A673 (cell line): ENCODE measurements at regions not wholly inside any gene's neighbourhood (a gene's known extent, or its start where the extent isn't known, plus 50 kb on each side); places are given as distances from the start of the nearest gene placed in this dataset.
A peak's percentile ranks its signal among the peaks of the same experiment; 100 is the strongest.

Experiments
- BruUV-seq: library from RNA; stranded (reverse); fragments of 400-500 nt; replicated peaks from 2 replicates; lab custom pipeline; 2021; lab: Mats Ljungman, UMichigan
- CTCF ChIA-PET: fragments of 300-600 bp; sonication (Branson Sonifier 250); formaldehyde crosslinking; loops from one replicate; lab custom pipeline; 2022; ENCODE audit warnings: antibody characterized with exemption; lab: Charles Lee
- POLR2A ChIA-PET: fragments of 300-600 bp; sonication (Branson Sonifier 250); formaldehyde crosslinking; loops from one replicate; lab custom pipeline; 2022; ENCODE audit warnings: antibody characterized with exemption; ENCODE audit not compliant: low non-redundant PET; lab: Charles Lee
- DNase-seq: peaks from one replicate; pipeline ENCODE4 v3.0.0-alpha.2; 2015; ENCODE audit warnings: low spot score
- H3K27ac ChIP-seq: fragments of 200-600 bp; sonication (generic); 2 replicates; pipeline ENCODE4 v1.5.1; 2016; ENCODE audit warnings: mixed run types, low read depth, mild to moderate bottlenecking, mixed read lengths, antibody characterized with exemption, low read length; ENCODE audit not compliant: poor library complexity, severe bottlenecking
- H3K27me3 ChIP-seq: fragments of 200-600 bp; sonication (generic); replicated peaks from 2 replicates; pipeline ENCODE4 v1.6.1; 2017; ENCODE audit warnings: mixed run types, low read depth, mild to moderate bottlenecking, mixed read lengths, antibody characterized with exemption, low read length; ENCODE audit not compliant: insufficient read depth, poor library complexity
- H3K36me3 ChIP-seq: fragments of 200-600 bp; sonication (generic); 2 replicates; pipeline ENCODE4 v1.6.1; 2016; ENCODE audit warnings: mixed run types, mild to moderate bottlenecking, mixed read lengths, antibody characterized with exemption, low read length; ENCODE audit not compliant: insufficient read depth, poor library complexity, severe bottlenecking
- H3K4me1 ChIP-seq: fragments of 200-600 bp; sonication (generic); 2 replicates; pipeline ENCODE4 v1.6.1; 2017; ENCODE audit warnings: mixed run types, mild to moderate bottlenecking, mixed read lengths, antibody characterized with exemption, low read length; ENCODE audit not compliant: insufficient read depth, poor library complexity, severe bottlenecking
- H3K4me3 ChIP-seq: fragments of 200-600 bp; sonication (generic); 2 replicates; pipeline ENCODE4 v1.5.1; 2016; ENCODE audit warnings: low read depth, mixed run types, mild to moderate bottlenecking, mixed read lengths, low read length; ENCODE audit not compliant: poor library complexity, severe bottlenecking
- H3K9me3 ChIP-seq: fragments of 200-600 bp; sonication (generic); 2 replicates; pipeline ENCODE4 v1.6.1; 2016; ENCODE audit warnings: mixed run types, low read depth, mild to moderate bottlenecking, mixed read lengths, antibody characterized with exemption, low read length; ENCODE audit not compliant: poor library complexity, severe bottlenecking
- EZH2 ChIP-seq: fragments of 200-600 bp; sonication (generic); IDR thresholded peaks from 2 replicates; pipeline ENCODE4 v1.6.1; 2017; ENCODE audit warnings: borderline replicate concordance, low read depth, mild to moderate bottlenecking, mixed read lengths, antibody characterized with exemption, low read length; ENCODE audit not compliant: poor library complexity, severe bottlenecking
- intact Hi-C: fragments of 100-400 bp; cut with micrococcal nuclease; formaldehyde crosslinking; loops from one replicate; pipeline ENCODE4 v1.10.0; 2022; ENCODE audit not compliant: unreplicated experiment
- TF ChIP-seq, protein P1 (sequence below): fragments of 300-800, 200-600 bp; sonication (generic); conservative IDR thresholded peaks from 2 replicates; pipeline ENCODE4 v1.5.1; 2017; ENCODE audit warnings: low read depth, mild to moderate bottlenecking, antibody characterized with exemption, low read length, moderate library complexity, mixed read lengths

- Histone ChIP-seq H3K27me3 (no peaks in the 10 kb centered on the region), H3K27ac (no peak overlapping the region), H3K4me3 (no peak overlapping the region), H3K4me1 (no peaks in the 10 kb centered on the region), H3K36me3 (no peaks in the 10 kb centered on the region), H3K9me3 (no peaks in the 10 kb centered on the region)
- CTCF ChIA-PET: interaction anchor here (1.1 to 1.9 kb wide), 3 partner anchors 526 to 536 kb away, joined by 3 to 12 read pairs (median 8); no protein-coding TSS in a partner anchor
- intact Hi-C loops: loop anchor here (1.0 kb wide), 1 partner anchor 528 kb away; no protein-coding TSS in a partner anchor
- peak; percentile 78 for DNase-seq
- POLR2A ChIA-PET: no interaction called here
- TF ChIP-seq EZH2: no peak
- TF ChIP-seq, protein P1, sequence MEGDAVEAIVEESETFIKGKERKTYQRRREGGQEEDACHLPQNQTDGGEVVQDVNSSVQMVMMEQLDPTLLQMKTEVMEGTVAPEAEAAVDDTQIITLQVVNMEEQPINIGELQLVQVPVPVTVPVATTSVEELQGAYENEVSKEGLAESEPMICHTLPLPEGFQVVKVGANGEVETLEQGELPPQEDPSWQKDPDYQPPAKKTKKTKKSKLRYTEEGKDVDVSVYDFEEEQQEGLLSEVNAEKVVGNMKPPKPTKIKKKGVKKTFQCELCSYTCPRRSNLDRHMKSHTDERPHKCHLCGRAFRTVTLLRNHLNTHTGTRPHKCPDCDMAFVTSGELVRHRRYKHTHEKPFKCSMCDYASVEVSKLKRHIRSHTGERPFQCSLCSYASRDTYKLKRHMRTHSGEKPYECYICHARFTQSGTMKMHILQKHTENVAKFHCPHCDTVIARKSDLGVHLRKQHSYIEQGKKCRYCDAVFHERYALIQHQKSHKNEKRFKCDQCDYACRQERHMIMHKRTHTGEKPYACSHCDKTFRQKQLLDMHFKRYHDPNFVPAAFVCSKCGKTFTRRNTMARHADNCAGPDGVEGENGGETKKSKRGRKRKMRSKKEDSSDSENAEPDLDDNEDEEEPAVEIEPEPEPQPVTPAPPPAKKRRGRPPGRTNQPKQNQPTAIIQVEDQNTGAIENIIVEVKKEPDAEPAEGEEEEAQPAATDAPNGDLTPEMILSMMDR: peak; percentile 79
- no TSS peak for BruUV-seq
These were observed 158.7 kb downstream of the RAB38 start for GRCh38 chr11:88016392-88017170.

DNA sequence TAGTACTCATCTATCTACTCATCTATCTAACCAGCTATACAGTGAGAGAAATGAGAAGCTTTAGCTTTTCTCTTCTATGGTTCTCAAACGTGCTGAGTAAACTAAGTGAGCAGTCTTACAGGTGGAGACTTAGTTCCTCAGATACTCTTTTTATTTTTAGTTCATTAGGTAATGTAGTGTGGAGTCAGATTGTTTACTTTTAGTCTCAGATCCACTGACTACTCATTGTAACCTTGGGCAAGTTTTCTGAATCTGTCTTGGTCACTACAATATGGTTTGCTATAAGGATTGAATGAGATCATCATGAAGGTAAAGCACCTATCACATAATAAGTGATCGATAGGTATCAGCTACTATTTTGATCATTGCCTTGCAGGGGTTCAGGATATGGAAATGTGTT is 160.1 kb downstream of the RAB38 start:
- no peaks in the 10 kb centered on the region for H3K27me3 ChIP-seq
- no peak for DNase-seq
- no peak for TF ChIP-seq EZH2
- TF ChIP-seq, protein P1: no peak
- ChIA-PET CTCF (interaction anchor here (1.9 kb wide), 1 partner anchor 529 kb away, joined by 12 read pairs; no protein-coding TSS in a partner anchor), POLR2A (no interaction called here)
- H3K4me1 ChIP-seq: no peaks in the 10 kb centered on the region
- intact Hi-C loops: no loop called here
- no peaks in the 10 kb centered on the region for H3K9me3 ChIP-seq
- no peaks in the 10 kb centered on the region for H3K36me3 ChIP-seq
- BruUV-seq: no TSS peak
- no peak overlapping the region for H3K27ac ChIP-seq
- H3K4me3 ChIP-seq: no peak overlapping the region

DNA sequence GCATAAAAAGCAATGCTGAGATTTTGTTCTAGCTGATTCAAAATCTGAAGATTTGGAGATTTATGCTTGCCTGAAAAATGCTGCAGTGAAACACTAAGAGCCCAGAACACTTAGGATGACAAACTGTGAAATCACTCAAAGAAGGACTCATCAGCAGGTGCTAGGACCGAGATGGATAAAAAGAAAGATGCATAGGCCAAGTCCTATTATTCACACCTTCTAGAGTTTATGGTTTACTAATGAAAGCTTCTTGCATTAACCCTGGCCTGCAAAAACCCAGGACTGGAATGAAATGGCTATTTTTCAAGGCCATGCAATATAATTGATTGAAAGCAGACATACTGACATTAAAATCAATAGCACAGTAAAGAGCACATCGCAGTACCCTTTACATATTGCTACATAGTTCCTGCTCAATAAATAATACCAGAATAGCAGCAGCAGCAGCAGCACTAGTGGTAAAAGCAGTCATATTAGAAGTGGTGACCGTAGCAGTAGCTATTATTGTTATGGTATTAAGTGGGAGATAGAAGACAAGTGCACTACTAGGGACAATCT is 161.7 kb downstream of the RAB38 start:
- no peaks in the 10 kb centered on the region for H3K4me1 ChIP-seq
- TF ChIP-seq, protein P1: no peak
- TF ChIP-seq EZH2: no peak
- intact Hi-C loops: no loop called here
- H3K27ac ChIP-seq: no peak overlapping the region
- no TSS peak for BruUV-seq
- no peaks in the 10 kb centered on the region for H3K9me3 ChIP-seq
- CTCF ChIA-PET: no interaction called here
- H3K4me3 ChIP-seq: no peak overlapping the region
- no peaks in the 10 kb centered on the region for H3K36me3 ChIP-seq
- DNase-seq: no peak
- POLR2A ChIA-PET: no interaction called here
- H3K27me3 ChIP-seq: no peaks in the 10 kb centered on the region
